ENCODE measurements at regions not wholly inside any gene's neighbourhood (a gene's known extent, or its start where the extent isn't known, plus 50 kb on each side); places are given as distances from the start of the nearest gene placed in this dataset.
"Not testable (repeated sequence)": the region's sequence is repeated elsewhere in the genome, so short reads cannot be mapped to it uniquely, and the experiment has no call there.

GRCh38 chr2:64880193-64880951 lies 108.8 kb upstream of the SLC1A4 start:
- no peak for DNase-seq (ENCODE audit: low spot score)

DNA sequence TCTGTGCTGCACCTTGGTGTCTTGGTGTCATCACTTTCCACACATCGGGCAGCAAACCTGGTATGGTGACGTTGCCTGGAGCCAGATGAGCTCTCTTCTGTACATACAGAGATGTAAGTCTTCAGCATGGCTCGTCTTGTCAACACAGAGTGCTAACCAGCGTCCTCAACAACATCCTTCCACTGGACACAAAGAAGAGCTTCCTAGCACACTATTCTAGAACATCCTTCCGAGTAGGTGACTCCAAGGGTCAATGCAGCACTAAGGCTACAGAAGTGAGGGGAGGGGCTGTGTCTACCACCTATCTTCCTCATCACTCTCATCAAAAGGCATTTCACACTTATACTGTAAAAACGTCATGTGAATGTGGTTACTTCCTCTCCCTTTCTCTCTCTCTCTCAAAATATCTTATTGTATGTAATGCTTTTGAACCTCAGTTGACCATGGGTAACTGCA lies 108.1 kb upstream of the SLC1A4 start:
- DNase-seq (ENCODE audit: low spot score) = no peak

GRCh38 chr2:64887565-64887964 lies 101.6 kb upstream of the SLC1A4 start:
- DNase-seq (ENCODE audit: low spot score) = no peak

- DNase-seq (ENCODE audit: low spot score) = peak; percentile 56
Measured at GRCh38 chr2:64888591-64889309, 100.4 kb upstream of the SLC1A4 start.

DNA sequence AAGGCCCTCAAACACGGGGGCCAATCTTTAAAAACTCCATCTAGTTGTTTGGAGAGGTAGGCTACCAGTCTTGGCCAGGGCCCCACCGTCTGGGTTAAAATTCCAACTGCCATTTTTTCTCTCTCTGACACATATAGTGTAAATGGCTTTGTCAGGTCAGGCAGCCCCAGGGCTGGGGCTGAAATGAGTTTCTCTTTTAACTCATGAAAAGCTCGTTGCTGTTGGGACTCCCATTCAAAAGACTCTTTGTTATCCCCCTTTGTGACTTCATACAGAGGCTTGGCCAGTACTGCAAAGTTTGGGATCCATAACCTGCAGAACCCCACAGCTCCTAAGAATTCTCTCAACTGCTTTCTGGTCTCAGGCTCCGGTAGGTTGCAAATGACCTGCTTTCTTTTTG lies 99.4 kb upstream of the SLC1A4 start:
- no peak for DNase-seq (ENCODE audit: low spot score)

GRCh38 chr2:64896572-64896971 lies 92.6 kb upstream of the SLC1A4 start:
- DNase-seq (ENCODE audit: low spot score) = not testable (repeated sequence)

GRCh38 chr2:64899081-64899865 lies 89.9 kb upstream of the SLC1A4 start:
- no peak for DNase-seq (ENCODE audit: low spot score)

- not testable (repeated sequence) for DNase-seq (ENCODE audit: low spot score)
Measured at GRCh38 chr2:64899876-64900275, 89.3 kb upstream of the SLC1A4 start.

DNA sequence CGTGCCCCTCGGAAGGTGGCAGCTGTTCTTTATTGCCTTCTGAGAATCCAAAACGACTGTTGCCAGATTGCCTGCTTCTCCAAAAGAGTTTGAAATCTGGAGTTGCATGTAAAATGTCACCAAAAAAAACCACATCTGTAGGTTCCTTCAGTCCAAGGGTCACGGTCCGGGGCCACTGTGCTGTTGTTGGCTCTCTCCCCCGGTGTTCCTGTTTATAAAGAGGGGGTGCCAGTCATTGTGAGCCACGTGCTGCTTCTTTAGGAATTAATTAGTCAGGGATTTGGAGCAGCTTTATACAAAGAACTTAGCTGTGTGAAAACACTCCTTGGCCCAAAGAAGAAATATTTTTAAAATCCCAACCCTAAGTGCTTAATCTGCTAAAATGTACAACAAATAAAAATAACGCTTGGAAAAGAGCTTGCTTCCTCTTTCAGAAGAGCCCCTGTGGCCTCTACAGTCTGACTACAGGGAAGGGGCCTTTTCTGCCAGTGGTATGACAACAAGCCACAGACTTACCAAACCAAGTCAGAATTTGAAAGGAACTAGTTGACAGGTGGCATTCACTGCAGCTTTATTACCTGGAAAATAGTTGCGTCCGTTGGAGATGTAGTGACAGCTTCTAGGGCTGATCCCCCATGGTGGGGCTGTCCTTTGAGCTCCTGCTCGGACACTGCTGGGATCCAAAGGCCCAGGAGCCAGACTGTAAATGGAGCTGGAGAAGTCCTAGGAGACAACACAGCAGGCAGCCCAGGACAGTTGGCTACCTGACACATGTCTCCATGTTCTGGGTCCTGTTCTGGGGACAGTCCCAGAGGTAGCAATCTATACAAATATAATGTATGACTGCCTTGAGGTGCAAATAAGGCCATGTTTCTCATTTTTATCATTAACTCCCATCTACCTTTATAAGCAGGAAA lies 84.5 kb upstream of the SLC1A4 start:
- no peak for DNase-seq (ENCODE audit: low spot score)

- DNase-seq (ENCODE audit: low spot score) = no peak
Measured at GRCh38 chr2:64905338-64906024, 83.7 kb upstream of the SLC1A4 start.

GRCh38 chr2:64906853-64907536 lies 82.2 kb upstream of the SLC1A4 start:
- DNase-seq (ENCODE audit: low spot score) = no peak

DNA sequence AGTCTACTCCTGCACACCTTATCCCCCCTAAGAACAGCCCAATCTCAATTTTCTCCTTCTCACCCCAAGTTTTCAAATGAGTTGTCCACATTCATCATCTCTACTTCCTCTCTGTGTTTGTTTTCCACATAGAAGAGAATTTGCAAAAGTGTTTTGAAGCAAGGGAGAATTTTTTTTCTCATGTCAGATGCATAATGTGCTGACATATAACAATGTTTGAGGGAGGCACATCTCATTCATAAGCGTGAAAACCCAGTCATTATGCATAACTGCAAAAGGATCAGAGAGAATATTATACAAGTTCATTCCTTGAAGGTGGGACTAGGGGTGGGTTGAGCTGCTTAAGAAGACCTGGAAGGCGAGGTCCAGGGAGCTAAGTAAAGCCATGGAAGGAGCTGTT lies 80.8 kb upstream of the SLC1A4 start:
- DNase-seq (ENCODE audit: low spot score) = no peak

DNA sequence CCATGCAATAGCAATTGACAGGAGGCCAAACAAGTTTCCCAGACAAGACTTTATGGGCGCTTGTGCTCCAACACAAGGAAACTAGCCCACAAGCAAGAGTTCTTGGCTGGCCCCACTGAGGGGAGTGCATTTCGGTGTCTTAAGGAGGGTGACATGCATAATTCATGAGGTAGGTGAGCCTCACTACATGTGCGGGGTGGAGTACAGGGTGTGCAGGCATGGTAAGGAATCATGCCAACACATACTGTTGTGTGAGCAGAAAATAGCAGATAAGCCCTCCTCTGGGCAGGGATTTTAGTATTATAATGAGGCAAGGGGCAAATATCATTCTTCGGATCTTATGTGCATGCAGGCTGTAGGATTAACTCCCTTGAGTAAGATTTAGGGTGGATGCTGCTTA lies 78.7 kb upstream of the SLC1A4 start:
- no peak for DNase-seq (ENCODE audit: low spot score)

DNA sequence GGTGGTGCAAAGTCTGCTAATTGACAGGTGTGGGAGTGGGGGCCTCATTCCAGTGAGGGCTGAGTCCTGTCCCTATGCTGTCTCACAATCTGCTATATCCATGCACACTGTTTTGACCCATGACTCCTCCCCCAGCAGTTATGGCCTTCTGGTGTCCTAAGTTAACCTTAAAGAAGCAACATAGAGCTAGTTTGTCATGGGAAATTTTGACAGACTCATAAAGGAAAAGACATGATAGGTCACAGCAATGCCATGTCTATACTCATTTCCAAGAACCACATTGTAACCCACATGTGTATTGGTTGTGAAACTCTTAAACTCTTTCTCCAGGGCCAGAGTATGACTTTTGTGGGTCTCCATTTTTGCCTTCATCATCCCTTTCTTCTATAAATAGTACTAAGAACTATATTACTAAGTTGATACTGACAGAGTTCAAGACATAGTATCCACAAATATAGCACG lies 78.2 kb upstream of the SLC1A4 start:
- DNase-seq (ENCODE audit: low spot score) = no peak

- DNase-seq (ENCODE audit: low spot score) = peak; percentile 26
Measured at GRCh38 chr2:64913357-64913869, 75.8 kb upstream of the SLC1A4 start.

DNA sequence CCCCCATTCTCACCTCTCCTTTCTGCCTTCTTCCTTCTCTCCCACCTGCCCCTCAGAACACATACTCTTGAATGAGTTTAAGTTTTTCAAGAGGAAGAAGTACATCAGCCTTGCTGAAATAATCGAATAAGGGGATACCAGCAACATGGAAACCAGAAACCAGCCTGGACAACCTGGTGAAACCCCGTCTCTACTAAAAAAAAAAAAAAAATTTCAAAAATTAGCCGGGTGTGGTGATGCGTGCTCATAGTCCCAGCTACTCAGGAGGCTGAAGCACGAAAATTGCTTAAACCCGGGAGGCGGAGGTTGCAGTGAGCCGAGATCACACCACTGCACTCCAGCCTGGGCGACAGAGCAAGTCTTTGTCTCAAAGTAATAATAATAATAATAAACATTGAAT lies 75.0 kb upstream of the SLC1A4 start:
- DNase-seq (ENCODE audit: low spot score) = no peak

- DNase-seq (ENCODE audit: low spot score) = no peak
Measured at GRCh38 chr2:64914735-64915509, 74.3 kb upstream of the SLC1A4 start.

- no peak for DNase-seq (ENCODE audit: low spot score)
Measured at GRCh38 chr2:64915510-64915900, 73.7 kb upstream of the SLC1A4 start.

DNA sequence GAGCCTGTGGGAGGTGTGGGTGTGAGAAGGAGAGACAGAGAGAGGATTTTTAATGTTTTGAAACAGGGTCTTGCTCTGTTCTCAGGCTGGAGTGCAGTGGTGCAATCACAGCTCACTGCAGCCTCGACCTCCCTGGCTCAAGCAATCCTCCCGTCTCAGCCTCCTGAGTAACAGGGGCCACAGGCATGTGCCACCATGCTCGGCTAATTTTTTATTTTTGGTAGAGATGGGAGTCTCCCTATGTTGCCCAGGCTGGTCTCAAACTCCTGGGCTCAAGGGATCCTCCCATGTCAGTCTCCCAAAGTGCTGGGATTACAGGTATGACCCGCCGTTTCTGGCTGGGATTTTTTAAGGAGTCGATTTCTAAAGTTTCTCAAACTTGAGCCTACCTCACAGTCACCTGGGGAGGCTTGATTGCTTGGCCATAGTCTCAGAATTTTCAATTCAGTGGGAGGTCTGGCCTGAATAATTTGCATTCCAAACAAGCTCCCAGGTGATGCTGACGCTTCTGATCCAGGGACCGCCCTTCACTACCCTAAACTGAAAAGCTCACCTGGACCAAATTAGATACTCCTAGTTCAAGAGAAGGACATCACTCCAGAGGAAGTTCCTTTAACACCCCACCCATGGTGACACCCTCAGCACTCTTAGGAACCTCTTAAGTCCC lies 70.8 kb upstream of the SLC1A4 start:
- DNase-seq (ENCODE audit: low spot score) = no peak

Measured in LoVo (cell line).